ENCODE measurements at regions not wholly inside any gene's neighbourhood (a gene's known extent, or its start where the extent isn't known, plus 50 kb on each side); places are given as distances from the start of the nearest gene placed in this dataset.

DNA sequence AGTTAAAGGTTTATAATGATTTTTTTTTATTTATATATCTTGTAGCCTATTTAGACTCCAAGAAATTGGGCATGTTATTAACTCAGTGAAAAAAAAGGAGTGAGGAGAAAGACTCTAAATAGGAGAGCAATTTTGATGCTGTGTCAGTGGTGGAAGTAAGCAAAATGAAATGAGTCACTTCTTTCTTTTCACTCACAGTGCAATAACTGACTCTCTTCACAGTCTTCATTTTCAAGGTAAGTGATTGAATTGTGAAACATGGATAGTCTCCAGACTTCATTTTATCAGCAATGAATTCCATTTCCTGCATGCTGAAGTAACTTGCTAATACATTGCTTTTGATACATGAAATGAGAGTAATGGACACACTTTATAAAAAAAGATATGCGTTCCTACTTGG lies 2271.5 kb downstream of the PCDH7 start:
- TF ChIP-seq CTCF (conservative IDR thresholded peaks at IDR 0.05; ENCODE audit: low read length) (no peak), EZH2phosphoT487 (IDR thresholded peaks at IDR 0.05; ENCODE audit: borderline replicate concordance) (no peak)

Measured in Loucy (cell line).